Umbilical cord (tissue), 1 donor: ENCODE measurements at regions not wholly inside any gene's neighbourhood (a gene's known extent, or its start where the extent isn't known, plus 50 kb on each side); places are given as distances from the start of the nearest gene placed in this dataset.
"Not testable (repeated sequence)": the region's sequence is repeated elsewhere in the genome, so short reads cannot be mapped to it uniquely, and the experiment has no call there.

ENCODE experiments used
- DNase-seq: peaks from one replicate; pipeline ENCODE4 v3.0.0-alpha.2; 2015; ENCODE audit warnings: low spot score

DNA sequence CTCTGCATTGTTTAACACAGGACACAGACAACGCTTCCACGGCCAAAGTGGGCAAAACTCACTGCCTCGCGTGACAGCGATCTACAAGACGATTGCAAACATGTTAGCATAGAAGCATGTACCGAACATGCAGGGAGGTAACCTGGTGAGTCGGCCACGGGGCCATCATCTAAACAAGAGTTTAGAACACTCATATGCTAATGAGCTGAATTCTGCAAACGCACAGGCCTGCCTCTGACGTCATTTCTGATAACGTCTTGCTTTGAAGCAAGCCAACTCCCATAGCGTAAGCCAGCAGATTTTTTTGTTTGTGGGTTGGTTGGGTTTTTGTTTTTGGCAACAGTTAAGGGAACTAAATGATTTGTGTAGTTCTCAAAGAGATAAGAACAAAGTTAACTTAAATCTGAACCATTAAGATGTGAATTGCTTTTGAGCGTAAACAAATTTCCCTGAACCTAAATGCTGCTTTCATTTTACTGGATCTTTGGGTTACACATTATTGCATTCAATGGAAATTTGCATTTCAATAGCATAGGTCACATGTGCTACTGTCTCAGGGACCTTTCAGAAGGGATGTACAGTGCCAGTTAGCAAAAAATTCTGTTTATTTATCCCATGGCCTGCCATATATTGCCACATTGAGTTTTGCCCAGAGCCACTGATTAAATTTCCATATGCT, 184.5 kb upstream of the PDE10A start:
- peak; percentile 93 for DNase-seq

DNA sequence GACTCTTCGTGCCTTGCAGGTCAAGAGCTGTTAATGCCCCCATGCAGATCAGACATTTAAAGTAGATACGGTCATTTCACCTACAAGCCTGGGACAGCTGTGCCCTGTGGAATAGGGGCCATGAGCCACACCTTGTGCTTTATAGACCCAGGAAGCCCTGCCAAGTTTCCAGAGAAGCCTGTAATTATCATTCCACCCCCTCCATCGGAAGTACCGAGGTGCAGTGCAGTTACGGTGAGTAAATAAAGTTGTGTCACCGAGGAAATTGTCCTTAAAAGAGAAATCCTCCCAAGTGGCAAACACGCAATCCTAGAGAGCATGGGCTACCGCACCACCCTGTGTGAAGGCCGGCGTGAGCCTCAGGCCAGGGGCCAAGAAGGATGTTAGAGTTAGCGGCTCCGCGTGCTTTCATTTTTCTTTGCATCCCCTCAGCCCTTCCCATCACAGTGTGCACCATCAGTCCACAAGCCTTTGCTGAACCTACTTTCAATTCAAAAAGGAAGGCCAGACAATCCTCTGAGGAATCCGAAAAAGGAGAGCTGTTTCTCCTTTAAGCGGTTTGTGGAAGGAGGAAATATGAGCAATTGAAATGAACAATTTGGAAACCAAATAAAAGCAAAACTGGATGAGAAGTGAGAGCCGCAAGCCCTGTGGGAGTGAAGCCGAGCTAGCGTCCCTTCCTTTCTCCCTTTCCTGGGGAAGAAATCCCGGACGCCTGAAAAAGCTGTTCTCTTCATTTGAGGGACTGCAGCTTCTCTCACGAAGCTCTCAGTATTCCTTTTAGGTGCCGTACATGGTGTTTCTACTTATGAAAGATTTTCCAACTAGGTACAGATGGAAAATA, 183.3 kb upstream of the PDE10A start:
- DNase-seq: peak; percentile 9

DNA sequence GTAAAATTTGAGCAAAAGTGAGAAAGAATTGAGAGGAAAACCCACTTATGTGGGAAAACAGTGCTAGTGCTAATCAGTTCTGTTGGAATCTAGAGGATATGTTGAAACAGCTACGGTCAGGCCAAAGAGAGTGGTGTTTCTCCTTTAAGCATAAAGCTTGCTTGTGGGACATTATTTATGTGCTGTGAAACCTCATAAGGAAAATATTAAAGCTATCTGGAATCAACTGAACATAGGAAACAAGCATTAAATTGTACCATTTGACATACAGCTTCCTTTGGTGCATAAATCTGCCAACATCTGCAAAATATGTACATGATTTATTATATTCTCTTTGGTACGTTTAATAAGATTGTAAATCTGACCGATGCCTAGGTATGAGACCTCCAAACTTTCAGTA, 182.5 kb upstream of the PDE10A start:
- peak; percentile 80 for DNase-seq

DNA sequence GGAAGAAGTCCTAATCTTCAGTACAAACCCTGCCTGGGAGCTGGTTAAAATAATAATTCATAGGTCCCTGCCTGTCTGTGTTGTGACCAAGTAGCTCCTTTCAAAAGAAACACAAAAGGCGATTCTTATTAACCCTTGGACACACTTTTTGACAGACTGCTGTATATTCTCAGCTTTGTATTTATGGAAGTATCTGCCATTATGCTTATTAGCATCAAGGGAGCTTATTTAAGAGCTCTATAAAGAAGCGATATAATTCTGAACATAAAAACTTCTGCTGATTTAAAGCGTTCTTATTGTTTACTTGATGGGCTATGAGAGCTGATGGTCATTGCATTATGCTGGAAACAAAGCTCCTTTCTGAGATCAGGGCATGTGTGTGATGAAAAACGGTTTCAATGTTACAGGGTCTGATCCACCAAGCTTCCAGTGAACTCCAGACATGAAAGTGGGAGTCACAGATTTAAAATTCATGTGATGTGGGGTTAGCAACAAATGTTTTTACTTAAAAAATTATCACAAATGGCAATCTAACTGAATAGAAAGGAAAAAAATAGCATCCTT, 181.8 kb upstream of the PDE10A start:
- DNase-seq: no peak

DNA sequence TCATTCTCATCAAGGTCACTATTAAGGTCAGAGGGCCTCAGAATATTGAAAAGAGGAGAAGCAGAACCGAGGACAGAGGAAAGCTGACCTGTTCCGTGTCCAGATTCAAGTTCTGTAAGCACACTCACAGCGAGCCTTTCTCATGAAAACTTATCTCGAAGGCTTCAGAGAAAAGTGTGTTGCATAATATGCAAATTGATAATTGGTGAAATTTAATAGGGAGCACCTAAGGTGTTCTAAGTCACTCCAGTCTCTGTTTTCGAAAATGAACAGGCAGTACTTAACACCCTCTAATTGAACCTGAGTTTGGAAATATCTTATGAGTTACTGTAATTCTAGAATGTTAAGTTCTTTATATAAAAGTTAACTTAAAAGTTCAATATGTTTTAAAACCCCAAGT, 181.2 kb upstream of the PDE10A start:
- no peak for DNase-seq

DNA sequence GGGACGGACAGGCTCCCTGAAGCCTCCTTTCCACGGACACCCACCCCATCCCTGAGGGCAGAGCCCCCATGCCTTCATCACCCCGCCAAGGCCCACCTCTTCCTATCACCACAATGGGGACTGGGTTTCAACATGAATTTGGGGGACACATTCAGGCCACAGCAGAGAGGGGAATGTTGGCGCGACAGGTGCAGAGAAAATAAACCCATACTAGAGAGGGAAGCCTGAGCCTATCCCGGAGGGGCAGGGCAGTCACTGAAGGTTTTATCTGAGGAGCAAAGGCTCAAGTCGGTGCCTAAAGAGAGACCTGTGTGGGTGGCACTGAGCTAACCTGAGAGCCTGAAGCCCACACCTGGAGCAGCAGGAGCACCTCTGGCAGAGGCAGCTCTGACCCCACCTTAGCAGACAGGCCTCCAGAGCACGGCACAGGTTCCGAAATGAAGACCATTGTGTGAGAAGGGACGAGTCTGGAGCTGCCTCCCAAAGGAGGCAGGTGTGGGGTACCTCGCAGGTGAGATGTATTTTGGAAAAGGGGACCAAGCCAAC, 180.6 kb upstream of the PDE10A start:
- no peak for DNase-seq

DNA sequence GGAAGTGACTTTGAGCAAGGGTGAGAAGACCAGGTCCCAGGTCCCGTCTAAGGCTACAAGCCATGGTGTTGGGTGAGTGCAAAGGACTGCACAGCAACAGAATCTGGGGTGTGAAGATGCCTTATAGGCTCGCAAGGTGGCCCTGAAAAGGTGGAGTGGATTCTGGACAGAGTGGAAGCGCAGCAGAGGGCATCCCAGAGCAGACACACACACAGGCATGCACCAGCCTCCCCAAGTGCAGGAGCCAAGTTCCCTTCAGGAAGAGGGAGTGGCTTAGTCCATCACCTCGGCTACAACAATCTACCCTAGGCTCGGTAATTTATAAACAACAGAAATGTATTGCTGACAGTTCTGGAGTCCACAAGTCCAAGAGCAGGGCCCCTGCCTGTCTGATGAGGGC, 180.1 kb upstream of the PDE10A start:
- no peak for DNase-seq

DNA sequence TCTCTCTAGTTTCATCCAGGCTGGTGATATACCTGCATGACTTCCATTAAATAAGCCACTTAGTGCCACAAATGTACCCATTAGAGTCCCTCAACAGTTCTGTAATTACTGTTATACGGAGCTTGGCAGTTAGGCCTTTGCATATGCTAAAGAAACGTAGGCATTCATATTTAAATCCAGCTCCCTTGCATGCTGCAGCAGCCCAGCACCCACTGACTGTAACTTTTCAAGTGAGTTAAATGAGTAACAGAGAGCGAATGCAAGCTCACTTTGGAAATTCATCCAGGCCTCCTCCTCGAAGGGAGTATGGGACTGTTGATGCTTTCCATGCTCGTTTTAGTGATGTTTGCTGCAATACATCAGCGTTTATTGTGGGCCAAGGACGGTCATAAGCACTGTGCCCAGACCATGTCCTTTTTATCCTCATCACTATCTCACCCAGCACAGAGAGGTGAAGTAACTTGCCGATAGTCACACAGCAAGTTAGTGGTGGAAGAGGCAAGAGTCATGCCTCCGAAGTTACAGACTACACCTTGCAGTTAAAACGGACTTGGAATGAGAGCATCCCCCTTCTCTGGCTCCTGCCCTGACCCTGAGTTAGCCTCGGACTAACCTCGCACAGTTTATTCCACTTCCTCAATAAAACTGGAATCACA, 179.4 kb upstream of the PDE10A start:
- DNase-seq: peak; percentile 16

DNA sequence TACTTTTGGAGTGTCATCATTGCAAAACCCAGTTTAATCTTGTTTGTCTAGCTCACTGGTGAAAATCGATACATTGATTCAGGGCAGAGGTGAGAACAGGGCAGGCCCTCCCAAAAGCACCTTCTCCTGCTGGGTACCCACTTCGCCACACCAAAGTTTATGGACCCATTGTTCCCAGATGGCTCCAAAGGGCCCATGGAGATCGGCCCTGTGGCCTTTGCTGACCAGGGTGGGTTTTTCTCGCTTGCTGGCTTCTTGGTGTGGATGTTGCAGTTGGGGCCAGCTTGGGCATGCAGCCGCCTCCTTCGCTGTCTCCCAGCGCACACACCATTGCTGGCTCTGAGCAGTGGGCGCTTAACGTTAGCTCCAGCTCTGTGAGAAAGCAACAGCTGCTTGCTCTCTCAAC, 178.1 kb upstream of the PDE10A start:
- DNase-seq: no peak

DNA sequence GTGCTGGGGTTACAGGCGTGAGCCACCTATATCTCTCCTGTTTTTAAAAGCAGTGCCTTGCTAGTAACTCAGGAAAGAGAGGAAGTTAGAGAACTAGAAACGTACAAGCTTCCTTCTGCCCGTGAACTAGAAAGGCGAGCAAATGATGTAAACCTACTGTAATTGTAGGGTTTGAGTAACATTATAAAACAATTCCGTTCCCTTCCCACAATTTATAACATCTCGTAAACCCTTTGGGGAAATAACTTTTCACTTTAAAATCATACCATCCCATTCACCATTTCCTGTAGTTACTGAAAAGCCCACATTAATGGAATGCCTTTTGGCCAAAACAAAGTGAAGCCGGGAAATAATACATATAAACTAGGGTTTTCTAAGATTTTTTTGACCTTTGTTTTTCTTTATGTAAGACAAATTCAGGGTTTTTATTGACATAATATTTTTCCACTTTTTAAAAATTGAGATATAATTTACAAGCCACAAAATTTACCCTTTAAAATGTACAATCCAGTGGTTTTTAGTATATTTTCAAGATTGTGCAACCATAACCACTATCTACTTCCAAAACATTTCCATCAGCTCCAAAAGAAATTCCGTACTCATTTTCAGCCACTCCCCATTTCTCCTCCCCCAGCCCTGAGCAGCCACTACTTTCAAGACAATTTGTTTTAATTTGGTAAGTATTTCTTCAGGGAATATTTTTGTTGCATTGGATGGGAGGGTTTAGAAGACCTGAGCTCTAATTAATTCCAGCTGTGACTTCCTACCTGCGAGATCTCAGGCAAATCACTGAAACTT, 175.1 kb upstream of the PDE10A start:
- DNase-seq: no peak

DNA sequence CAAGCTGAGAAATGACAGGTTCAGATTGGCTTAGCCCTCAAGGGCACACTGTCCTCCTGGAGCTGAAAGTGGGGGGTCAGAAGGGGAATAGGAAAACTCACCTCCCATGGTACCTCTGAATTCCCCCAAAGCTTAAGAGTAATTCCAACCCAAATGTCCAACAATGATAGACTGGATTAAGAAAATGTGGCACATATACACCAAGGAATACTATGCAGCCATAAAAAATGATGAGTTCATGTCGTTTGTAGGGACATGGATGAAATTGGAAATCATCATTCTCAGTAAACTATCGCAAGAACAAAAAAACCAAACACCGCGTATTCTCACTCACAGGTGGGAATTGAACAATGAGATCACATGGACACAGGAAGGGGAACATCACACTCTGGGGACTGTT, 173.6 kb upstream of the PDE10A start:
- not testable (repeated sequence) for DNase-seq

DNA sequence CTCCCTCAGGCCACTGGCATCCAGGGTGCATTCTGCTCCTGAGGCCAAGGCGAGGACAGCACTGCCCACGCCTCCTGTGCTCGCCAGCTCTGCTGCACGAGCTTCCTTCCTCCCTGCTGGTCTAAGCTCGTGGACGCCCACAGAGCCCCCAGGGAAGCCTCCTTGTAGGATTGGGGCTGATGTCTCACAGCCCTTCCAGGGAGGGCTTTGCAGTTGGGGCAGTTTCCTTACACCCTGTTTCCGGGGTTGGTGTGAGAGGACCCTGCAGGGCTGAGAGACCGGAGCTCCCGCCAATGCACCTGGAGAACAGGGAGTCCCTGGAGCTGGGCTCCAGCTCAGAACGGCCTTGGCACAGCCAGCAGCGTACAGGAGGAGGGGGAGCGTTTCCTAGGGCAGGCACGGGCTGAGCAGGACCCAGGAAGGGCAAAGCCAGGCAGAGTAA, 172.4 kb upstream of the PDE10A start:
- no peak for DNase-seq

DNA sequence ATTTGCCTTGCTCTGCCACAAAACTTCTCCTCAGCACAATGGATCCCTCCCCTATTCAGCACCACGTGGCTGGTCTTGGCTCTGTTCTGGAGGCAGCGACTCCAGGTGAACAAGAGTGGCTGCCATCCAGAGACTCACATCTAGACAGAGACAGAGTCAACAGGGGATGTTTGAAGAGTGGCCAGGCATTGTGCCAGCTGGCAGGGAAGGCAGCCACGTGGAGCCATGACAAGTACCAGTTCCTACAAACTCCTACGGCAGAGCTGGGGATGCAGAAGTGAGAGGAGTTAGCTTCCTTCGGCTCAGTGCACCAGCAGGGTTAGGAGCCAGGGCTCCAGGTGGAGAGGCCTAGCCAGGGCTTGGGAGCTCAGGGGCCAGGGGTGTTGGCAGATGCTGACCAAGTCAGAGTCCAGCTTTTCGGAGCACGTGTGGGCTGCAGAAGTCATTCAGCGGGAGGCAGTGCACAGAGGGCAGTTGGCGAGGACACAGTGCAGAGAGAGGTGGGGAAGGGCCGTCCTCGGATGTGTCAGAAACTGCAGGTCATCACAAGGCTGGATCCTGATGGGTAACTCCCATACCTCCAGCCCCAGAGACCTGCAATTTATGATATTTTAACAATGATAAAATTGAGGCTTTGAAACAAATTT, 171.7 kb upstream of the PDE10A start:
- peak; percentile 8 for DNase-seq

DNA sequence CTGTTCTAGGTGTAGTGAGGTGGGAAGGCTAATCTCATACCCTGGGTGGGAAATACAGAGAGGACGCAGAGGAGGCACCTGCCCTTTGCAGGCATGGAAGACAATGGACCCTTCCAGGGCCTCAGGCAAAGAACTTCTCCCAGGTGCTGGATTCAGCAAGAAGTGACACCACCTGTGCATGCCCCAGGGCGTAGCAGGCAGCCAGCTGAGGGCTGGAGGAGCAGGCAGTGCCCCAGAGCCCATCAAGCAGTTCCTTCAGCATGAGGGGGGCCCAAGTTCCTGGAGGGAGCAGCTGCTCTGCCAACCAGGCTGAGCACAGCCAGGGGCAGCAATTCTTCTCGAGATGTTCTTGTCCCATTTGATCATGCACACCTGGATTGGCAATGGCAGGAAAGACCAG, 170.3 kb upstream of the PDE10A start:
- DNase-seq: no peak

DNA sequence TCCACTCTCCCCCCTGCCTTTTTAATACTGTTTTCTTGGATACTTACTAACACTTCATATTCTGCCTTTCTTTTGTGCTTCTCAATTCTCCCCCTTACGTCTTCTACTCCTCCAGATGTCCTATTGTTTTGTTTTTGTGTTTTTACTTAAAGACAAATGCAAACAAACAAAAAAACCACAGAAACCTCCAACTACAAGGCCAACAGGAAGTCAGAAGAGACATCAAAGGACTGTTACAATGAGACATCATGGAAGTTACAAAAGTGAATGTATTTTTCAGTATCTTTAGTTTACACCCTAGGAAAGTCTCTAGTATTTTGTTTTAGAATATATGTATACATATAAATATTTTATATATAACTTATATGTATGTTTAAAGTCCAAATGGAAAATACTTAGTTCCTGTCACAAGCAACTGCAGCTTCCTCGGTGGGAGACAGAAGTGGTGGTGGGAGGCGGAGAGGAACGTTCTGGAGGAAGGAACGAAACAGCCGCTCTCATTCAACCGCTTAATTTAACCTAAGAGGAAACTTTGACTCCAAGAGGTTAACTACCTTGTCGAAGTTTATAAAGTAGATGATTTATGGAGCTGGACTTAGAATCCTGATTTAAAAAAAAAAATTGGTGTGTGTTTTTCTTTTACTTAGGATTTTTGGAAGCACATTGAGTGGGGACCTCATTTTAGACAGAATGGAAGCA, 168.9 kb upstream of the PDE10A start:
- no peak for DNase-seq

DNA sequence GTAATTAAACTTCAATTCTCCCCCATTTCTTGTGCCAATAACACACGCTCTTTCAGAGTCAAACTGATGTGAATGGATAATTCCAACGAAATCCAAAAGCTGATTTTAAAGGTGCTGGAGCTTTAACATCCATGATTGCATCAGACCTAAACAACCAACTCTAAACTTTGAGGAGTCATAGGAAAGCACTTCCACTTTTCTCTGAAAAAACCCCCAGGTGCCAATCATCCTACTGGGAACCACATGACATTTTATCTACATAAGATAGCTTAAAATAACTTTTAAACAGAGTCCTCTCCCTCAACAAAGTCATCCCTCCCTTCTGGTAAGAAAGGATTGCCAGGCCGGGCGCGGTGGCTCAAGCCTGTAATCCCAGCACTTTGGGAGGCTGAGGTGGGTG, 167.7 kb upstream of the PDE10A start:
- no peak for DNase-seq

DNA sequence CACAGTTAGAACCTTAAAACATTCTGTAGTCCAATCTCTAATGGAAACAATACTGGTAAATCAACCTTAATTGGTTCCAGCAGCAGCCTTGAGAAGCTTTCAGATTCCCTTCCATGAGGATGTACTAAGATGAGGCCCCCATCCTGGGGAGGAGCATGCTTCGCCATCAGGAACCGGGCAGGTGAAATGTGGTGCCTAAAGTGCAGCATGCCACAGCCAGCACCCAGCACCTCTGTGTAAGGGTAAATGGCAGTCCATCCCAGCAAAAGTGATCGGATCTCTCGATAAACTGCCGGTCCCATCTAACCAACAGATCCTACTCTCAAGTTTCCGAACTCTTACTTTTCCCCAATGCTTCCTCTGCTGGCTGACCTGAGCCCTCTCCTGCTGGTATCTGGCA, 166.3 kb upstream of the PDE10A start:
- DNase-seq: no peak

DNA sequence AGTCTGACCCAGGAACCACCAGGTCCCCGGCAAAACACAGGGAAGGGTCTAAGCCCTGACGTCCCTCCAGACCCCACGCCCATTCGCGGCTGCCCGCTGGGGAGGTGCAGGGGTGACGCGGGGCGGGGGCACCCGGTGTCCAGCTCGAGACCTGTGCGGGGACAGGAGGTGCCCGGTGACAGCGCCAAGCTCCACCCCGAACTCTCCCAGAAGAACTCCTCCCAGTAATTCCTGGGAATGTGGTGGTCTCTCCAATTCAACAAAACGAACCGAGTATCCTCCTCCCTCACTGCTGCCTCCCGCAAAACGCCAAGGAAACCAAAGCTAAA, 164.1 kb upstream of the PDE10A start:
- no peak for DNase-seq

DNA sequence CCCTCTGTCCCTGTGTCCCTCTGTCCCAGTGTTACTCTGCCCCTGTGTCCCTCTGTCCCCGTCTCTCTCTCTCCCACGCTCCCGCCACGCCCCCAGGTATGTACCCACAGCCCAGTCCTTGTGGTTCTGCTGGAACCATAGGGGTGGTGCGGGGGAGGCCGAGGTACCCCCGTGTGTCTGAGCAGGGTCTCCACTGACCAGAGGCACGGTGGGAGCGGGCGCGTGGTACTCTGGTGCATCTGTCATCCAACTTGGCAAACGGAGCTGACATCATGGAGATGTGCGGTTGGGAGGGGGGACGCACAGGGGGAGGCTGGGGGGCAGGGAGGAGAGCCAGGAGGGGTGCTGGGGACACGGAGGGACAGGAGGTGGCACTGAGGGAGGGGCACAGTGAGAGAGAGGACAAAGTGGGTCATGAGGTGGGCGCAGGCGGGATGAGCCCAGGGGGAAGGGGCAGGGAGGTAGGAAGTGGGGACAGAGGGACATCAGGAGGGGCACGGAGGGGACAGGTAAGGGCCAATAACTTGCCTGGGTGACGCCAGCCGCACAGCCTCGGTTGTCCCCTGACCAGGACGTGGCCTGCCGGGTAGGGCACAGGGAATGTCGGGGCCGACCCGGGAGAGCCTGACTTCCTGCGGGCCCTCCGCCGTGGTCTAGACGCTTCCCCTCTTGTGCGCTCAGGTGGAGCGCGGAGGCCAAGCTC, 163.6 kb upstream of the PDE10A start:
- DNase-seq: no peak
